ENCODE measurements at regions not wholly inside any gene's neighbourhood (a gene's known extent, or its start where the extent isn't known, plus 50 kb on each side); places are given as distances from the start of the nearest gene placed in this dataset.
"Not testable (repeated sequence)": the region's sequence is repeated elsewhere in the genome, so short reads cannot be mapped to it uniquely, and the experiment has no call there.

GRCh38 chr21:36247316-36248010 lies 72.5 kb upstream of the MORC3 start:
- peak; percentile 60 for DNase-seq

GRCh38 chr21:36249576-36250422 lies 70.2 kb upstream of the MORC3 start:
- no peak for DNase-seq

- DNase-seq: no peak
Measured at GRCh38 chr21:36250423-36251075, 69.4 kb upstream of the MORC3 start.

GRCh38 chr21:36254106-36254941 lies 65.7 kb upstream of the MORC3 start:
- DNase-seq: no peak

GRCh38 chr21:36255663-36256062 lies 64.3 kb upstream of the MORC3 start:
- DNase-seq: no peak

GRCh38 chr21:36257657-36258056 lies 62.3 kb upstream of the MORC3 start:
- DNase-seq: no peak

GRCh38 chr21:36260030-36260787 lies 59.8 kb upstream of the MORC3 start:
- peak; percentile 64 for DNase-seq

- DNase-seq: no peak
Measured at GRCh38 chr21:36260802-36261201, 59.2 kb upstream of the MORC3 start.

- no peak for DNase-seq
Measured at GRCh38 chr21:36261459-36261858, 58.5 kb upstream of the MORC3 start.

- no peak for DNase-seq
Measured at GRCh38 chr21:36263797-36264196, 56.2 kb upstream of the MORC3 start.

GRCh38 chr21:36265431-36265830 lies 54.6 kb upstream of the MORC3 start:
- no peak for DNase-seq

GRCh38 chr21:36267828-36268227 lies 52.2 kb upstream of the MORC3 start:
- DNase-seq: not testable (repeated sequence)

- not testable (repeated sequence) for DNase-seq
Measured at GRCh38 chr21:36268264-36268663, 51.7 kb upstream of the MORC3 start.
